ENCODE measurements at regions not wholly inside any gene's neighbourhood (a gene's known extent, or its start where the extent isn't known, plus 50 kb on each side); places are given as distances from the start of the nearest gene placed in this dataset.

DNA sequence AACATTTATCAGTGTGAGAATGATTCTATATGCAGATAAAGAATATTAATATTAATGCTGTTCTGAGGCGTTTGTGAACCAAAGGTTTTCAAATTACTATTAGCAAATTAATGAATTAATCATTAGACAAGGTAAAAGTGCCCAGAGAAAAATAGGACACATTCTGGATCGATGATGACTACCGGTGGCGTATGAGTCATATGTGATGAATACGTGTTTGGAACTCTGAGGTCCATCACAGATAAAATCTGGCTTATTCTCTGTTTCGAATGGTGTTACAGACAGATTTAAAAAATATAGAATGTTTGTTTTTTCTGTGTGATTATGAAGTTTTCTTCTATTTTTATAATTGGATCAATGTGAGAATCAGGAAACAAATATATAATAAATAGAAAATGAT lies 79.2 kb upstream of the RTL1 start:
- Histone ChIP-seq H3K4me3 (ENCODE audit: low read depth, low read length) (no peak overlapping the region), H3K36me3 (ENCODE audit: control insufficient read depth, insufficient read depth, low read length) (no peaks in the 10 kb centered on the region), H3K27me3 (ENCODE audit: control insufficient read depth, insufficient read depth, low read length) (no peaks in the 10 kb centered on the region)
- TF ChIP-seq, protein P1, sequence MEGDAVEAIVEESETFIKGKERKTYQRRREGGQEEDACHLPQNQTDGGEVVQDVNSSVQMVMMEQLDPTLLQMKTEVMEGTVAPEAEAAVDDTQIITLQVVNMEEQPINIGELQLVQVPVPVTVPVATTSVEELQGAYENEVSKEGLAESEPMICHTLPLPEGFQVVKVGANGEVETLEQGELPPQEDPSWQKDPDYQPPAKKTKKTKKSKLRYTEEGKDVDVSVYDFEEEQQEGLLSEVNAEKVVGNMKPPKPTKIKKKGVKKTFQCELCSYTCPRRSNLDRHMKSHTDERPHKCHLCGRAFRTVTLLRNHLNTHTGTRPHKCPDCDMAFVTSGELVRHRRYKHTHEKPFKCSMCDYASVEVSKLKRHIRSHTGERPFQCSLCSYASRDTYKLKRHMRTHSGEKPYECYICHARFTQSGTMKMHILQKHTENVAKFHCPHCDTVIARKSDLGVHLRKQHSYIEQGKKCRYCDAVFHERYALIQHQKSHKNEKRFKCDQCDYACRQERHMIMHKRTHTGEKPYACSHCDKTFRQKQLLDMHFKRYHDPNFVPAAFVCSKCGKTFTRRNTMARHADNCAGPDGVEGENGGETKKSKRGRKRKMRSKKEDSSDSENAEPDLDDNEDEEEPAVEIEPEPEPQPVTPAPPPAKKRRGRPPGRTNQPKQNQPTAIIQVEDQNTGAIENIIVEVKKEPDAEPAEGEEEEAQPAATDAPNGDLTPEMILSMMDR (IDR thresholded peaks at IDR 0.05; ENCODE audit: insufficient read depth, low read length, poor library complexity, severe bottlenecking), result no peak
- DNase-seq (ENCODE audit: low read depth), result no peak

DNA sequence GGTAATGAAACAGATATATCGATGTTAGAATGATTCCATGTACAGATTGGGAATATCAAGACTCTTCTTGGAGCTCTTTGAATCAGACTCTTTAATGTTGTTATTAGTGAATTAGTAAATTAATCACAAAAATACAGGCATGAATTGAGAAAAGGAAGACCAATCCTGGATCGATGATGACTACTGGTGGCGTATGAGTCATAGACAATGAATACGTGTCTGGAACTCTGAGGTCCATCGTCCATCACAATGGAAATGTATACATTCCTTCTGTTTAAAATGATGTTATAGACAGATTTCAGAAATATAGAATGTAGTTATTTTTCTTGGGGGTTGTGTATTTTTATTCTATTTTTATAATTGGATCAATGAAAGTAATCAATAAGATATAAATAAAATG lies 80.2 kb upstream of the RTL1 start:
- TF ChIP-seq, protein P1 (IDR thresholded peaks at IDR 0.05; ENCODE audit: insufficient read depth, low read length, poor library complexity, severe bottlenecking), result no peak
- DNase-seq (ENCODE audit: low read depth), result no peak
- Histone ChIP-seq H3K4me3 (ENCODE audit: low read depth, low read length) (no peak overlapping the region), H3K27me3 (ENCODE audit: control insufficient read depth, insufficient read depth, low read length) (no peaks in the 10 kb centered on the region), H3K36me3 (ENCODE audit: control insufficient read depth, insufficient read depth, low read length) (no peaks in the 10 kb centered on the region)

DNA sequence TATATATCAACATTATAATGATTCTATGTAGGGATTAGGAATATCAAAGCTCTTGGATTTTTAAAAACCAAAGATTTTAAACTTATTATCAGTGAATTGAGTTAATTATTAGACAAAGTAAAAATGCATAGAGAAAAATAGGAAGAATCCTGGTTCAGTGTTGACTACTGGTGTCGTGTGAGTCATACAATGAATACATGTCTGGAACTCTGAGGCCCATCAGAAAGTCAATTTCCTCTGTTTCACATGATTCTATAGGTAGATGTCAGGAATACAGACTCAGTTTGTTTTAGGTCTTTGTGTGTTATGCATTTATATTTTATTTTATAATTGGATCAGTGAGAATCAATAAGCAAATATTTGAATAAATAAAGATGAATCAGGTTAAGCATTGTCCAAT lies 84.5 kb upstream of the RTL1 start:
- TF ChIP-seq, protein P1 (IDR thresholded peaks at IDR 0.05; ENCODE audit: insufficient read depth, low read length, poor library complexity, severe bottlenecking), result no peak
- no peaks in the 10 kb centered on the region for H3K27me3 ChIP-seq (ENCODE audit: control insufficient read depth, insufficient read depth, low read length)
- no peak for DNase-seq (ENCODE audit: low read depth)
- no peak overlapping the region for H3K4me3 ChIP-seq (ENCODE audit: low read depth, low read length)
- no peaks in the 10 kb centered on the region for H3K36me3 ChIP-seq (ENCODE audit: control insufficient read depth, insufficient read depth, low read length)

DNA sequence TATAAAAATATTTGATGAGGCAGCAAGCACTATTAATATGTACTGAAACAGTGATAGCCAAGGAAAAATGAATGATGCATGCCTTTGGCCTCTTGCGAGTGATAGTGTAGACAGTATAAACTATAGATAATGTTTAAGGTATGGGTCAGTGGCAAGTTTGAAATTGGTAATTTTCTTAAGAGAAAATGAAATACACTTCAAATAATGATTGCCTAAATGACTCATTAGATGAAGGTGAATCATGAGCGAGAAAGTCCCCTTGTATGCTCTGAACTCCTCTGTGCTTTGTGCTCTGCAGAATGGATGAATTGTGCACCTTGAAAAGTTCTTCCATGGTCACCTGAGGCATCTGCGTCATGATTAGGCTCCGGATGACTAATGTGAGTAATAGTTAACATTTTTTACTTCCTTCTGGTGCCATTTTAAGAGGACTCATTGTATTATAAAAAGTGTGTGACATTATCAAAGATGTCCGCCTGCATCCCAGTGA lies 84.9 kb upstream of the RTL1 start:
- Histone ChIP-seq H3K36me3 (ENCODE audit: control insufficient read depth, insufficient read depth, low read length) (no peaks in the 10 kb centered on the region), H3K27me3 (ENCODE audit: control insufficient read depth, insufficient read depth, low read length) (no peaks in the 10 kb centered on the region), H3K4me3 (ENCODE audit: low read depth, low read length) (no peak overlapping the region)
- DNase-seq (ENCODE audit: low read depth), result peak; percentile 95
- TF ChIP-seq, protein P1 (IDR thresholded peaks at IDR 0.05; ENCODE audit: insufficient read depth, low read length, poor library complexity, severe bottlenecking), result no peak

DNA sequence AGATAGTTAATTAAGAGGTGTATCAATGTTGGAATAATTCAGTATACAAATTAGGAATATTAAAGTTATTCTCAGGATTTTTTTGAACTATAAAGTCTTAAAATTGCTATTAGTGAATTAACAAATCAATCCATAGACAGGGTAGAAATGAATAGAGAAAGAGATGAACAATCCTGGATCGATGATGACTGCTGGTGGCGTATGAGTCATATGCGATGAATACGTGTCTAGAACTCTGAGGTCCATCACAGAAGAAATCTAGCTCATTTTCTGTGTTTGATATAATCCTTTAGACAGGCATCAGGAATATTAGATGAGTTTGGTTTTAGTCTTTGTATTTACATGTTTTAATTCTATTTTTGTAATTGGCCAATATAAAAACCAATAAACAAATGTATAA lies 85.4 kb upstream of the RTL1 start:
- H3K27me3 ChIP-seq (ENCODE audit: control insufficient read depth, insufficient read depth, low read length), result no peaks in the 10 kb centered on the region
- no peak for DNase-seq (ENCODE audit: low read depth)
- TF ChIP-seq, protein P1 (IDR thresholded peaks at IDR 0.05; ENCODE audit: insufficient read depth, low read length, poor library complexity, severe bottlenecking), result no peak
- H3K36me3 ChIP-seq (ENCODE audit: control insufficient read depth, insufficient read depth, low read length), result no peaks in the 10 kb centered on the region
- H3K4me3 ChIP-seq (ENCODE audit: low read depth, low read length), result no peak overlapping the region

DNA sequence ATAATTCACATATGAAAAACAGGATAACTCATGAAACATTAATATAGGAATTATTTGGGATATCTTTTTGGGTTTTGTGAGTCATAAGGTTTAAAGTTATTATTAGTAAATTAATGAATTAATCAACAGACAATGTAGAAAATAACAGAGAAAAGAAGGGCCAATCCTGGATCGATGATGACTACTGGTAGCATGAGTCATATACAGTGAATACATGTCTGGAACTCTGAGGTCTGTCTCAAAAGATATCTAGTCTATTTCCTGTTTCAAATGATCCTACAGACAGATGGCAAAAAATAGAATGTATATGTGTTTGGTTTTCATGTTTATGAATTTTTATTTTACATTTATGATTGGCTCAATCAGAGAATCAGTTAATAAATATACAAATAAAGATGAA lies 86.4 kb upstream of the RTL1 start:
- Histone ChIP-seq H3K4me3 (ENCODE audit: low read depth, low read length) (no peak overlapping the region), H3K36me3 (ENCODE audit: control insufficient read depth, insufficient read depth, low read length) (no peaks in the 10 kb centered on the region), H3K27me3 (ENCODE audit: control insufficient read depth, insufficient read depth, low read length) (no peaks in the 10 kb centered on the region)
- TF ChIP-seq, protein P1 (IDR thresholded peaks at IDR 0.05; ENCODE audit: insufficient read depth, low read length, poor library complexity, severe bottlenecking), result no peak
- DNase-seq (ENCODE audit: low read depth), result no peak

Data from kidney epithelial cell (primary cell).